ENCODE measurements at regions not wholly inside any gene's neighbourhood (a gene's known extent, or its start where the extent isn't known, plus 50 kb on each side); places are given as distances from the start of the nearest gene placed in this dataset.
A peak's percentile ranks its signal among the peaks of the same experiment; 100 is the strongest.

DNA sequence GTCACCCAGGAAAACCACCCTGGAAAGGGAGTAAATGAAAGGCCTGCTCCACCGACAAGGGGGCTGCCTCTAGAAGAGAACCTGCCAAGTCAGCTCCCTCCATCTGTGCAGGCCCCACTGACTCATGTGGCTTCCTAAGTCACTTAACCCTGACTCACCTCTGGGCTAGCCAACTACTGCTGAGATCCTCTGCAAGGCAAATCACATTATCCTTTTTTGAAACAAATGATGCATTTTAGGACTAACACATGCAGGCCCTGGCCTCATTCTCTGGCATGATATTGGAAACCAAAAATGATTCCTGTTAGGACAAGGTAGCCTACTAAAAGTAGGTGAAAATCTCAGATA, 474.6 kb downstream of the EPHA4 start:
- H3K4me1 ChIP-seq, result peaks cover 0 to 2% (median 0%) of the 10 kb centered on the region in 6 donors
- no peaks in the 10 kb centered on the region for H3K27me3 ChIP-seq (replicated peaks in 1 of 7)
- TF ChIP-seq POLR2AphosphoS5 (IDR thresholded peaks at IDR 0.05), result no peak
- TF ChIP-seq, protein P1, sequence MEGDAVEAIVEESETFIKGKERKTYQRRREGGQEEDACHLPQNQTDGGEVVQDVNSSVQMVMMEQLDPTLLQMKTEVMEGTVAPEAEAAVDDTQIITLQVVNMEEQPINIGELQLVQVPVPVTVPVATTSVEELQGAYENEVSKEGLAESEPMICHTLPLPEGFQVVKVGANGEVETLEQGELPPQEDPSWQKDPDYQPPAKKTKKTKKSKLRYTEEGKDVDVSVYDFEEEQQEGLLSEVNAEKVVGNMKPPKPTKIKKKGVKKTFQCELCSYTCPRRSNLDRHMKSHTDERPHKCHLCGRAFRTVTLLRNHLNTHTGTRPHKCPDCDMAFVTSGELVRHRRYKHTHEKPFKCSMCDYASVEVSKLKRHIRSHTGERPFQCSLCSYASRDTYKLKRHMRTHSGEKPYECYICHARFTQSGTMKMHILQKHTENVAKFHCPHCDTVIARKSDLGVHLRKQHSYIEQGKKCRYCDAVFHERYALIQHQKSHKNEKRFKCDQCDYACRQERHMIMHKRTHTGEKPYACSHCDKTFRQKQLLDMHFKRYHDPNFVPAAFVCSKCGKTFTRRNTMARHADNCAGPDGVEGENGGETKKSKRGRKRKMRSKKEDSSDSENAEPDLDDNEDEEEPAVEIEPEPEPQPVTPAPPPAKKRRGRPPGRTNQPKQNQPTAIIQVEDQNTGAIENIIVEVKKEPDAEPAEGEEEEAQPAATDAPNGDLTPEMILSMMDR (IDR thresholded peaks at IDR 0.05 in 8 of 11, conservative IDR thresholded peaks at IDR 0.05 in 3 of 11), result no peak
- TF ChIP-seq POLR2A (IDR thresholded peaks at IDR 0.05), result no peak
- H3K27ac ChIP-seq, result no peak overlapping the region
- intact Hi-C loops (cut with DNase I; ENCODE audit: low total_unique reads), result no loop called here
- DNase-seq, result no peak
- 58 to 100% (median 86%) methylated on average over 1 of the region's 1 CpG for WGBS, 5 donors
- H3K36me3 ChIP-seq, result no peaks in the 10 kb centered on the region
- H3K9me3 ChIP-seq, result peaks cover 0 to 3% (median 0%) of the 10 kb centered on the region in 8 donors
- no peak overlapping the region for H3K4me3 ChIP-seq

DNA sequence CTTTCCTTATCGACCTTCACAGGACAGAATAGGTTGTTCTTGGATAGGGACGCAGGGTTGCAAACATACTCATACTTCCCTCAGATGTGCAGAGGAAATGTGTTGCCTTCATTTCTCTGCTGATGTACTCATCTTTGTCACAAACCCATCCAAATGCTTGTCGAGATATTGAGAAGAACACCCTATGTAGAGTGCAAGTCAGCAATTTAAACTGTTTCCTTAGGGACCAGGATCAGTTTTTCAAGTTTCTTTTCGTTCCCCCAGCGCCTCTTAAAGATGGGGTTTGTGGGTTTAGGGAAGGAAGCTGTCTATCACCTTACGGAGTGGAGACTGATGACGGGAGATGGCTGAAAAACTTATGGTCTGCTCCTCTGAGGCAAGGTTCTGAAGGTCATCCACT, 474.2 kb downstream of the EPHA4 start:
- intact Hi-C loops (cut with DNase I; ENCODE audit: low total_unique reads), result no loop called here
- TF ChIP-seq, protein P1 (IDR thresholded peaks at IDR 0.05 in 8 of 11, conservative IDR thresholded peaks at IDR 0.05 in 3 of 11), result no peak
- TF ChIP-seq POLR2A (IDR thresholded peaks at IDR 0.05), result no peak
- TF ChIP-seq POLR2AphosphoS5 (IDR thresholded peaks at IDR 0.05), result no peak
- Histone ChIP-seq H3K4me1 (peaks cover 0 to 6% (median 0%) of the 10 kb centered on the region in 6 donors), H3K4me3 (no peak overlapping the region), H3K9me3 (peaks cover 0 to 3% (median 0%) of the 10 kb centered on the region in 8 donors), H3K27ac (no peak overlapping the region), H3K36me3 (no peaks in the 10 kb centered on the region), H3K27me3 (replicated peaks in 1 of 7) (no peaks in the 10 kb centered on the region)
- WGBS, 5 donors, result 66 to 79% (median 70%) methylated on average over 7 of the region's 7 CpGs
- no peak for DNase-seq

DNA sequence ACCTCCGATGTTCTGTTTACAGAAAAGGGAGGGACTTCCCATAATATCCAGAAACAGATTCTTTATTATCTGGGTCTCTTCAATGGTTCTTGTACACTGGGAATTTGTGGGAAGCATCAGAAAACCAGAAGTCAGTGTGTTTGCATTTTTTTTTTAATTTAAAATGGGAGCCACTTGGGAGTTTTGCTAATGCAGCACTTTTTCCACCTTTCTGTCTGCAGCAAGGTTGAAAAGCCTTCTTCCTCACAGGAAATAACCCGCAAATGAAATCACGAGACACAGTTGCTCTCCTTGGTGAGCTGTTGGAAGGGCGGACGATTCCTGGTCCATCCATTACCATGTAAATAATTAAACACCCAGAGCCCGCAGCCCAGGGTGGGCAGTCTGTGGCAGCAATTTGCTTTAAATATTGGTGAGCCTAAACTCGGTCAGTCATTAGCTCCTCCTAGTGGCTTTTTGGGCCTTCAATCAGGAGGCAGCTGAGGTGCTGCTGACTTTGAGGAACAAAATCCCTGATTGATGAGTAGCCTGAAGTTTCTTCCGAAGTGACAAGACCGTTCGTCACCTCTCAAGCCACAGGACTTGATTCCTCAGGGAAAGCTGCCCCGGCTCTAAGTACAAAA, 471.5 kb downstream of the EPHA4 start:
- Histone ChIP-seq H3K36me3 (no peaks in the 10 kb centered on the region), H3K27ac (no peak overlapping the region), H3K4me3 (no peak overlapping the region), H3K4me1 (peaks cover 0 to 30% (median 5%) of the 10 kb centered on the region in 6 donors), H3K27me3 (replicated peaks in 1 of 7) (no peaks in the 10 kb centered on the region), H3K9me3 (peaks cover 0 to 3% (median 0%) of the 10 kb centered on the region in 8 donors)
- intact Hi-C loops (cut with DNase I; ENCODE audit: low total_unique reads), result no loop called here
- WGBS, 5 donors, result 54 to 67% (median 64%) methylated on average over 11 of the region's 11 CpGs
- DNase-seq, result no peak
- TF ChIP-seq, protein P1 (IDR thresholded peaks at IDR 0.05 in 8 of 11, conservative IDR thresholded peaks at IDR 0.05 in 3 of 11), result peak in 1 of 11 experiments; percentile 11
- no peak for TF ChIP-seq POLR2A (IDR thresholded peaks at IDR 0.05)

DNA sequence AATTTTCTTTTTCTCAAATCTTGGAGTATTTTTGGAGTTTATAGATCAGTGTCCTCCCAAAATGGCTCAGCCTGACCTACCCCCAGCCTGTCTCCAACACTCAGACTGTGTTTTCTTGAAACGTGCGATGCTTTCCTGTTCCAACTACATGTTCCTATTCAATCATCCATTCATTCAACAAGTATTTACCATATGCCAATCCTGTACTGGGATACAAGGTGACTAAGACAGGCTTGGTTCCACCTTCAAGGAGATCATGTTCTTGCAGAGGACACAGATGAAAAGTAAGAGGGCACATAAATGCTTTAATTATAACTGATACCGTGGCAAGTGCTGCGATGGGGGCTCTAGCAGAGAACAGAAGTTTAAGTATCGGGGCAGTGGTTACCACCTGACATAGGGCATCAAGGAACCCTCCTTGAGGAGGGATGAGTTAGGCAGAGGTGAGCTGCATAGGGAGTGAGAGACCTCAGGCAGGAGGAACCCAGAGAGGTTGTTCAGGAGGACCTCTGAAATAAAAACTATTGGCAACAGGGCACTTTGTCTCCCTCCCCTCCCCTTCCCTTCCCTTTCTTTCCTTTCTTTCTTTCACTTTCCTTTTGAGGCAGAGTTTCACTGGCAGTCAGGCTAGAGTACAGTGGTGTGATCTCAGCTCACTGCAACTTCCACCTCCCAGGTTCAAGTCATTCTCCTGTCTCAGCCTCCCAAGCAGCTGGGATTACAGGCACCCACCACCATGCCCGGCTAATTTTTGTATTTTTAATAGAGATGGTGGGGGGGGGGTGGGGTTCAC, 469.0 kb downstream of the EPHA4 start:
- Histone ChIP-seq H3K4me1 (peaks cover 0 to 30% (median 5%) of the 10 kb centered on the region in 6 donors), H3K36me3 (no peaks in the 10 kb centered on the region), H3K27ac (peak overlapping the region in 4 of 8 donors; percentile 72 to 82 (median 78)), H3K4me3 (no peak overlapping the region), H3K27me3 (replicated peaks in 1 of 7) (no peaks in the 10 kb centered on the region), H3K9me3 (peaks cover 0 to 5% (median 0%) of the 10 kb centered on the region in 8 donors)
- TF ChIP-seq POLR2A (IDR thresholded peaks at IDR 0.05) (no peak), POLR2AphosphoS5 (IDR thresholded peaks at IDR 0.05) (no peak)
- TF ChIP-seq, protein P1 (IDR thresholded peaks at IDR 0.05 in 8 of 11, conservative IDR thresholded peaks at IDR 0.05 in 3 of 11), result no peak
- DNase-seq, result no peak
- intact Hi-C loops (cut with DNase I; ENCODE audit: low total_unique reads), result no loop called here
- 82 to 94% (median 85%) methylated on average over 6 of the region's 6 CpGs for WGBS, 5 donors
